Dedifferentiated amniotic fluid mesenchymal stem cell (primary cell): ENCODE measurements at regions not wholly inside any gene's neighbourhood (a gene's known extent, or its start where the extent isn't known, plus 50 kb on each side); places are given as distances from the start of the nearest gene placed in this dataset.
"Not testable (repeated sequence)": the region's sequence is repeated elsewhere in the genome, so short reads cannot be mapped to it uniquely, and the experiment has no call there.

Experiments
- DNase-seq: peaks from one replicate; pipeline ENCODE4 v3.0.0-alpha.2; 2016; ENCODE audit errors: extremely low spot score

- DNase-seq = no peak
Measured at GRCh38 chr2:226126104-226126503, 673.5 kb downstream of the IRS1 start.

GRCh38 chr2:226125176-226125883, 674.3 kb downstream of the IRS1 start:
- no peak for DNase-seq

DNA sequence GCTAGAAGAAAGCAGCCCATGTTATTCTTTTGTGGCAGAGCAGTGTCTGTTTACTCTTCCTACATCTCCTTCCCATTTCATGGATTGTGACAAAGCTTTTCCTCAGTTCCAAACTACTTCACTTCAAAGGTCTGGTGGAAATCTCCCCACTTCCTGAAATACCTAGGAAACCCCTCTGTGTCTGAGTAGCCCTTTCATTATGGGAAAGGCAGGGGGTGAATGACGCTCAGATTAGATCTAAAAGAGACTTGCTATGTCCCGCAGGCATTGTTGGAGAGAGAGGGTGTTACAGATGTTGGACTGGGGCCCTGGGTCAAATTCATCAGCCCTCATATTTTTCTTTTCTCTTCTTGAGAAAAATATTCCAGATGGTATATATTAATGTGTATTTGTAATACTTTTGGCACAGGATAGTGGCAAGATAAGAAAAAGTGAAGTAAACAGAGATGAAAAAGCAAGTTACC, 675.0 kb downstream of the IRS1 start:
- DNase-seq = no peak

- DNase-seq = no peak
Measured at GRCh38 chr2:226123300-226123699, 676.3 kb downstream of the IRS1 start.

- DNase-seq = no peak
Measured at GRCh38 chr2:226122041-226122440, 677.6 kb downstream of the IRS1 start.

- no peak for DNase-seq
Measured at GRCh38 chr2:226121046-226121738, 678.4 kb downstream of the IRS1 start.

- DNase-seq = peak; percentile 89
Measured at GRCh38 chr2:226118471-226119429, 680.9 kb downstream of the IRS1 start.

- DNase-seq = no peak
Measured at GRCh38 chr2:226117510-226118065, 682.0 kb downstream of the IRS1 start.

GRCh38 chr2:226116346-226116745, 683.3 kb downstream of the IRS1 start:
- no peak for DNase-seq

GRCh38 chr2:226115832-226116200, 683.8 kb downstream of the IRS1 start:
- no peak for DNase-seq

- DNase-seq = peak; percentile 86
Measured at GRCh38 chr2:226115102-226115831, 684.4 kb downstream of the IRS1 start.

DNA sequence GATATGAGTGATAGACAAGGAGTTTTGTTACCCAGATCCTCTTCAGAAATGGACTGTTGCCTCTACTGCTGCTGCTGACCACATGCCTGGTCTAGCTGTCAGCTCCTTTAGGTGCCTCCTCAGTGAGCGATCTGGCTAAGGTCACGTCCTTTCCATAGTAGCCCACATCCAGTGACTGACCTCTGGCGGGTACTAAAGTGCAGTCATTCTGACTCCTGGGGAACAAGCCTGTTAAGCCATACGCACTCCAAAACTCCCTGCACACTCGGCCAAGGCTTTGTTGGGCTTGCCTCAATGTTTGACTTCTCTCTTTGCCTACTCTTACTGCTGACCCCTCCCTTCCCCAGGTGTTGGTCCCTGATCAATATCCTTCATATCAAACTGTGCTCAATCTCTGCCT, 685.2 kb downstream of the IRS1 start:
- no peak for DNase-seq

- no peak for DNase-seq
Measured at GRCh38 chr2:226098861-226099745, 699.6 kb downstream of the NYAP2 start.

DNA sequence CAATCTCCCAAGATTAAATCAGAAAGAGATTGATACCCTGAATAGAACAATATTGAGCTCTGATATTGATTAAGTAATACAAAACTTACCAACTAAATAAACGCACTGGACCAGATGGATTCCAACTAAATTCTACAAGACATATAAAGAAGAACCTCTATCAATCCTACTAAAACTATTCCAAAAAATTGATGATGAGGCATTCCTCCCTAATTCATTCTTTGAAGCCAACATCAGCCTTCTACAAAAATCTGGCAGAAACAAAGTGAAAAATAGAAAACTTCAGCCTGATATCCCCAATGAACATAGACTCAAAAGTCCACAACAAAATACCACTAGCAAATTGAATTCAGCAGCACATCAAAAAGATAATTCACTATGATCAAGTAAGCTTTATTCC, 695.5 kb downstream of the NYAP2 start:
- no peak for DNase-seq

DNA sequence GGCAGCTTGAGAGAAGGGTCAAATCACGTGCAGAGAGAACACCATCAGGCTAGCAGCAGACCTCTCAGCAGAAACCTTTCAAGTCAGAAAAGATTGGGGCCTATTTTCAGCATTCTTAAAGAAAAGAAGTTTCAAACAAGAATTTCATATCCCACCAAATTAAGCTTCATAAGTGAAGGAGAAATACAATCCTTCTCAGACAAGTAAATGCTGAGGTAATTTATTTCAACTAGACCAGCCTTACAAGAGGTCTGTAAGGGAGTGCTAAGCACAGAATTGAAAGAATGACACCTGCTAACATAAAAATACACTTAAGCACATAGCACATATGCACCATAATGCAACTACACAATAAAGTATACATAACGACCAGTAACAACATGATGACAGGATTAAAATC, 693.9 kb downstream of the NYAP2 start:
- no peak for DNase-seq

- DNase-seq = no peak
Measured at GRCh38 chr2:226088366-226088674, 688.8 kb downstream of the NYAP2 start.

DNA sequence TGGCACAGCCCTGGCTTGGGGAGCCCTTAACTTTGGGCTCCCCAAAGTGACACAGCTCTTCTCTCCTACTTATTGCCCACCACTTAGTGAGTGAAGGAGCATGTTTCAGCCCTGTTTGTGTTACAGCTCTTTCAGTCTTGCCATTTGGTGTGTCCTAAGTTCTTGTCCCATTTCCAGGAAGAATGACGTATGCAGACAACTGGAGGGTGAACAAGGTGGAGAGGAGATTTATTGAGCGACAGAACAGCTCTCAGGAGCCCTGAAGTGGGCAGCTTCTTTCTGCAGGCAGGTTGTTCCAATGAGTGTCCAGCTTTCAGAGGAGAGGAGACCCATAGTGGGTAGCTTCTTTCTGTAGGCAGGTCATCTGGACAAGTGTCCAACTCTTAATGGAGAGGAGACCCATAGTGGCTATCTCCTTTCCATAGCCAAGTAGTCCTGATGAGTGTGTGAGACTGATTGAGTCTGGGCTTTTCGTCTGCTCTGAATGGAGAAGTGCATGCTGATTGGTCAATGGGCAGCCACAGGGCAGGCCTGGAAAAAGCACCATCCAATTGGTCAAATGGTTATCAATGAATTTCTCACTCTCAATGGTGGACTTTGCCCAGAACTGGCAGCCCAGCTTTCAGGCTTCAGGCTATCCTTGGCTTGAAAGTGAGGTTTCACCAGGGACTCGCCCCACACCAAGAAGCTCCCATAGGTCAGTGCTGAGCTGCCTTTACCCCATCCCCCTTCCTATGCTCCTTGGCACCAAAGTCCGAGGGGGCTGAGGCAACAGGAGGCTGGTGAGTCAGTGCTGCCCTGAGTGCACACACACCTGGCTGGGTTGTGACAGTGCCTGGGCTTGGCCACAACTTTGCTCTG, 688.2 kb downstream of the NYAP2 start:
- no peak for DNase-seq

- DNase-seq = no peak
Measured at GRCh38 chr2:226087051-226087450, 687.5 kb downstream of the NYAP2 start.

DNA sequence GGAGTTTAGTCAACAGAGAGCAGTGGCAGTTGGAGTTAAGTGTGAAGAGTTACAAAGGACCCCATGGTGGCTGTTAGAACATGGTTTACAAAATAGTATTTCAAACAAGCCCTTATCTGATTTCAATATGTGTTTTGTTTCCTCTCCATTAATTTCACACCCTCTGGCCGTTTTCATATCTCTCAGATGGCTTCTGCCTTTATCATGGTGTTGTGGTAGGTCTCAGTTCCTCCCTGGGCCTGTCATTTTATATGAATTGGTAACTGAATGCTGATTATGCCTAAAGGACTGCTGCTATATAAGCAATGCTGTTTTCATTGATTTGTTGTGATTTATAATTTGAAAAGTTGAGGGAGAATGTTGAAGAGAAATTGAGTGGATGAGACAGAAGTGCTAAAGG, 686.7 kb downstream of the NYAP2 start:
- DNase-seq = no peak

- not testable (repeated sequence) for DNase-seq
Measured at GRCh38 chr2:226085425-226085824, 685.9 kb downstream of the NYAP2 start.
